Spleen (tissue), 7 donors: ENCODE measurements at regions not wholly inside any gene's neighbourhood (a gene's known extent, or its start where the extent isn't known, plus 50 kb on each side); places are given as distances from the start of the nearest gene placed in this dataset.

Source experiments
- CTCF ChIP-seq, 11 experiments: fragments of 200-600 bp in 7 of 11; fragments of 450-650 bp in 4 of 11; sonication (generic) in 4 of 11; IDR thresholded peaks in 8 of 11; conservative IDR thresholded peaks in 3 of 11; 1 replicate in 7 of 11; 2 replicates in 4 of 11; pipeline versions ENCODE4 v1.4.0 to v1.8.0; 2016 to 2021; ENCODE audit warnings: antibody characterized with exemption in 11 of 11, inconsistent platforms in 4 of 11, mild to moderate bottlenecking in 1 of 11
- POLR2AphosphoS5 ChIP-seq, 3 donors: sonication (generic); formaldehyde crosslinking; IDR thresholded peaks; one replicate each; pipeline ENCODE4 v1.5.1; 2017; ENCODE audit warnings: antibody characterized with exemption in 3 of 3
- donor health status: DM: no; HTN: no; CAD: no; lungs with moderate emphysema.
- donor health status: DM: no; HTN: no; CAD: no.
- donor health status: DM: no; HTN: no; CAD: no.

GRCh38 chr1:64320922-64321614 lies 117.6 kb downstream of the UBE2U start:
- TF ChIP-seq CTCF (IDR thresholded peaks at IDR 0.05 in 8 of 11, conservative IDR thresholded peaks at IDR 0.05 in 3 of 11), result no peak
- peak in 1 of 3 donors; percentile 54 for TF ChIP-seq POLR2AphosphoS5 (IDR thresholded peaks at IDR 0.05)
